ENCODE measurements at regions not wholly inside any gene's neighbourhood (a gene's known extent, or its start where the extent isn't known, plus 50 kb on each side); places are given as distances from the start of the nearest gene placed in this dataset.

GRCh38 chr9:14393418-14393817 is 79.5 kb upstream of the NFIB start:
- TF ChIP-seq CTCF (conservative IDR thresholded peaks at IDR 0.05; ENCODE audit: low read depth, low read length) = no peak
- no peak for DNase-seq (ENCODE audit: low read depth)

GRCh38 chr9:14391620-14392019 is 77.7 kb upstream of the NFIB start:
- TF ChIP-seq CTCF (conservative IDR thresholded peaks at IDR 0.05; ENCODE audit: low read depth, low read length) = no peak
- no peak for DNase-seq (ENCODE audit: low read depth)
- H3K4me3 ChIP-seq (ENCODE audit: low read depth, low read length) = no peak overlapping the region

More at GRCh38 chr9:14393418-14393817, 79.5 kb upstream of the NFIB start:
- H3K4me3 ChIP-seq (ENCODE audit: low read depth, low read length) = no peak overlapping the region

GRCh38 chr9:14389657-14390056 is 75.7 kb upstream of the NFIB start:
- TF ChIP-seq CTCF (conservative IDR thresholded peaks at IDR 0.05; ENCODE audit: low read depth, low read length) = no peak
- H3K4me3 ChIP-seq (ENCODE audit: low read depth, low read length) = no peak overlapping the region
- DNase-seq (ENCODE audit: low read depth) = no peak

GRCh38 chr9:14389146-14389545 is 75.2 kb upstream of the NFIB start:
- TF ChIP-seq CTCF (conservative IDR thresholded peaks at IDR 0.05; ENCODE audit: low read depth, low read length) = no peak
- H3K4me3 ChIP-seq (ENCODE audit: low read depth, low read length) = no peak overlapping the region
- no peak for DNase-seq (ENCODE audit: low read depth)

GRCh38 chr9:14383773-14384172 is 69.8 kb upstream of the NFIB start:
- TF ChIP-seq CTCF (conservative IDR thresholded peaks at IDR 0.05; ENCODE audit: low read depth, low read length) = no peak

GRCh38 chr9:14383294-14383693 is 69.4 kb upstream of the NFIB start:
- TF ChIP-seq CTCF (conservative IDR thresholded peaks at IDR 0.05; ENCODE audit: low read depth, low read length) = no peak
- H3K4me3 ChIP-seq (ENCODE audit: low read depth, low read length) = no peak overlapping the region
- no peak for DNase-seq (ENCODE audit: low read depth)

More at GRCh38 chr9:14383773-14384172, 69.8 kb upstream of the NFIB start:
- DNase-seq (ENCODE audit: low read depth) = no peak
- H3K4me3 ChIP-seq (ENCODE audit: low read depth, low read length) = no peak overlapping the region

GRCh38 chr9:14380061-14380836 is 66.3 kb upstream of the NFIB start:
- no peak overlapping the region for H3K4me3 ChIP-seq (ENCODE audit: low read depth, low read length)
- no peak for DNase-seq (ENCODE audit: low read depth)
- no peak for TF ChIP-seq CTCF (conservative IDR thresholded peaks at IDR 0.05; ENCODE audit: low read depth, low read length)

Data from epithelial cell of proximal tubule (primary cell).